ENCODE measurements at regions not wholly inside any gene's neighbourhood (a gene's known extent, or its start where the extent isn't known, plus 50 kb on each side); places are given as distances from the start of the nearest gene placed in this dataset.

- no peaks in the 10 kb centered on the region for H3K9me3 ChIP-seq
- no peaks in the 10 kb centered on the region for H3K4me1 ChIP-seq
- no peak for DNase-seq (ENCODE audit: low spot score in 2 of 2)
- H3K27ac ChIP-seq = no peak overlapping the region
- WGBS = 83% methylated on average over 2 of the region's 2 CpGs
- H3K4me3 ChIP-seq = no peak overlapping the region
- H3K27me3 ChIP-seq = no peaks in the 10 kb centered on the region
- TF ChIP-seq POLR2AphosphoS5 (IDR thresholded peaks at IDR 0.05) = no peak
- no peak for TF ChIP-seq POLR2A (IDR thresholded peaks at IDR 0.05)
- no peak for TF ChIP-seq CTCF (IDR thresholded peaks at IDR 0.05)
- no peak for TF ChIP-seq EP300 (IDR thresholded peaks at IDR 0.05)
- H3K36me3 ChIP-seq = no peaks in the 10 kb centered on the region
These were observed 317.9 kb upstream of the KLF6 start for GRCh38 chr10:4102802-4103344.

- no peak for TF ChIP-seq POLR2A (IDR thresholded peaks at IDR 0.05)
- TF ChIP-seq EP300 (IDR thresholded peaks at IDR 0.05) = no peak
- no peak for TF ChIP-seq POLR2AphosphoS5 (IDR thresholded peaks at IDR 0.05)
- no peak for TF ChIP-seq CTCF (IDR thresholded peaks at IDR 0.05)
- Histone ChIP-seq H3K4me1 (no peaks in the 10 kb centered on the region), H3K9me3 (no peaks in the 10 kb centered on the region), H3K27ac (no peak overlapping the region), H3K36me3 (no peaks in the 10 kb centered on the region), H3K27me3 (no peaks in the 10 kb centered on the region), H3K4me3 (no peak overlapping the region)
- WGBS = 87% methylated on average over 8 of the region's 8 CpGs
- no peak for DNase-seq (ENCODE audit: low spot score in 2 of 2)
These were observed 317.1 kb upstream of the KLF6 start for GRCh38 chr10:4101918-4102654.

- Histone ChIP-seq H3K4me1 (no peaks in the 10 kb centered on the region), H3K27me3 (no peaks in the 10 kb centered on the region), H3K9me3 (no peaks in the 10 kb centered on the region), H3K36me3 (no peaks in the 10 kb centered on the region), H3K4me3 (no peak overlapping the region), H3K27ac (no peak overlapping the region)
- no peak for TF ChIP-seq CTCF (IDR thresholded peaks at IDR 0.05)
- TF ChIP-seq EP300 (IDR thresholded peaks at IDR 0.05) = no peak
- no peak for TF ChIP-seq POLR2AphosphoS5 (IDR thresholded peaks at IDR 0.05)
- TF ChIP-seq POLR2A (IDR thresholded peaks at IDR 0.05) = no peak
- no peak for DNase-seq (ENCODE audit: low spot score in 2 of 2)
- WGBS = 76% methylated on average over 4 of the region's 4 CpGs
These were observed 315.4 kb upstream of the KLF6 start for GRCh38 chr10:4100380-4100779.

GRCh38 chr10:4099202-4099601 lies 314.2 kb upstream of the KLF6 start:
- no peak for DNase-seq (ENCODE audit: low spot score in 2 of 2)

More at GRCh38 chr10:4099202-4099601, 314.2 kb upstream of the KLF6 start:
- Histone ChIP-seq H3K4me3 (no peak overlapping the region), H3K4me1 (no peaks in the 10 kb centered on the region), H3K9me3 (no peaks in the 10 kb centered on the region), H3K27me3 (no peaks in the 10 kb centered on the region), H3K27ac (no peak overlapping the region), H3K36me3 (no peaks in the 10 kb centered on the region)
- TF ChIP-seq POLR2AphosphoS5 (IDR thresholded peaks at IDR 0.05) (no peak), POLR2A (IDR thresholded peaks at IDR 0.05) (no peak), EP300 (IDR thresholded peaks at IDR 0.05) (no peak), CTCF (IDR thresholded peaks at IDR 0.05) (no peak)
